ENCODE measurements at regions not wholly inside any gene's neighbourhood (a gene's known extent, or its start where the extent isn't known, plus 50 kb on each side); places are given as distances from the start of the nearest gene placed in this dataset.
"Not testable (repeated sequence)": the region's sequence is repeated elsewhere in the genome, so short reads cannot be mapped to it uniquely, and the experiment has no call there.

GRCh38 chr3:110697961-110698360 is 373.7 kb upstream of the NECTIN3 start:
- Mint-ChIP-seq H3K9me3 (peaks cover 13 to 29% of the 10 kb centered on the region in 2 experiments; a peak in 4 of 5 replicates), H3K4me1 (peaks cover 0 to 9% of the 10 kb centered on the region in 2 experiments; a peak in 2 of 4 replicates), H3K36me3 (ENCODE audit: insufficient read depth in 1 of 3, low read depth in 3 of 3) (peaks cover 3 to 38% (median 21%) of the 10 kb centered on the region in 3 experiments; a peak in 6 of 7 replicates), H3K27ac (no peak overlapping the region), H3K4me3 (no peak overlapping the region), H3K27me3 (ENCODE audit: low read depth) (no peaks in the 10 kb centered on the region)
- Histone ChIP-seq H3K79me2 (ENCODE audit: insufficient read depth, low read length) (no peaks in the 10 kb centered on the region), H2AK5ac (ENCODE audit: insufficient read length, low read length) (no peak overlapping the region), H3K23me2 (ENCODE audit: insufficient read length, low read depth, low read length, poor library complexity, severe bottlenecking) (no peaks in the 10 kb centered on the region), H3K14ac (ENCODE audit: insufficient read depth, low read length) (no peak overlapping the region), H4K91ac (ENCODE audit: insufficient read length, low read depth, low read length) (no peak overlapping the region), H3K79me1 (ENCODE audit: insufficient read depth, low read depth, low read length, poor library complexity, severe bottlenecking) (no peaks in the 10 kb centered on the region), H3K56ac (ENCODE audit: insufficient read length, low read depth, low read length) (no peak overlapping the region), H2BK15ac (ENCODE audit: low read depth, low read length) (no peak overlapping the region), H3K18ac (ENCODE audit: insufficient read length, low read depth, low read length) (no peak overlapping the region), H3K27me3 (ENCODE audit: insufficient read depth, low read length) (no peaks in the 10 kb centered on the region), H4K5ac (ENCODE audit: insufficient read length, low read depth, low read length) (no peak overlapping the region), H4K8ac (replicated peaks; ENCODE audit: insufficient read length, low read depth, low read length) (no peak overlapping the region), H2BK120ac (ENCODE audit: low read depth, low read length, poor library complexity, severe bottlenecking) (no peak overlapping the region), H3T11ph (ENCODE audit: low read length) (no peak overlapping the region), H2BK5ac (ENCODE audit: insufficient read length, low read length) (no peak overlapping the region), H3K4me1 (ENCODE audit: insufficient read depth, low read length) (no peaks in the 10 kb centered on the region), H4K20me1 (ENCODE audit: control insufficient read depth, insufficient read depth, insufficient read length) (no peaks in the 10 kb centered on the region), H2BK20ac (ENCODE audit: low read depth, low read length, poor library complexity, severe bottlenecking) (no peak overlapping the region), H3K27ac (ENCODE audit: insufficient read length, low read depth, low read length) (no peak overlapping the region), H2BK12ac (ENCODE audit: insufficient read length, low read depth, low read length) (no peak overlapping the region), H2AFZ (ENCODE audit: low read length) (no peak overlapping the region), H3K4me2 (ENCODE audit: insufficient read depth, insufficient read length, low read length) (no peak overlapping the region), H3K4ac (ENCODE audit: low read depth, low read length) (no peak overlapping the region), H3K23ac (ENCODE audit: insufficient read length, low read depth, low read length) (no peak overlapping the region), H3K9ac (ENCODE audit: extremely low read depth, insufficient read length, low read length) (no peak overlapping the region), H3K9me3 (ENCODE audit: control insufficient read depth, low read depth, low read length) (no peaks in the 10 kb centered on the region)
- no peak for DNase-seq
- no peak for TF ChIP-seq CTCF (conservative IDR thresholded peaks at IDR 0.05)
- WGBS (ENCODE audit: extremely low coverage, insufficient read length, low lambda C conversion rate) = no CpG with 5 or more reads among the region's 4 CpGs

DNA sequence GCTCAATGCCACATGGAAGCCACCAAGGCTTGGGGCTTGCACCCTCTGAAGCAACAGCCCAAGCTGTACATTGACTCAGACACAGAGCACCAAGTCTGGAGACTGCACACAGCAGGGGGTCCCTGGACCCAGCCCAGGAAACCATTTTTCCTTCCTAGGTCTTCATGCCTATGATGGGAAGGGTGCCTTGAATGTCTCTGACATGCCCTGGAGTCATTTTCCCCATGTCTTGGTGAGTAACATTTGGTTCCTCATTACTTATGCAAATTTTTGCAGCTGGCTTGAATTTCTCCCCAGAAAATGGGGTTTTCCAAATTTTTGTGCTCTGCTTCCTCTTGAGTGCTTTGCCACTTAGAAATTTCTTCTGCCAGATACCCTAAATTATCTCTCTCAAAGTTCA is 367.3 kb upstream of the NECTIN3 start:
- peaks cover 50 to 85% (median 51%) of the 10 kb centered on the region in 3 experiments for H3K36me3 Mint-ChIP-seq (ENCODE audit: insufficient read depth in 1 of 3, low read depth in 3 of 3)
- peaks cover 51 to 66% of the 10 kb centered on the region in 2 experiments for H3K9me3 Mint-ChIP-seq
- H4K5ac ChIP-seq (ENCODE audit: insufficient read length, low read depth, low read length); H3K23ac ChIP-seq (ENCODE audit: insufficient read length, low read depth, low read length); H3K27me3 Mint-ChIP-seq (ENCODE audit: low read depth); H3K23me2 ChIP-seq (ENCODE audit: insufficient read length, low read depth, low read length, poor library complexity, severe bottlenecking); H4K20me1 ChIP-seq (ENCODE audit: control insufficient read depth, insufficient read depth, insufficient read length); H4K8ac ChIP-seq (replicated peaks; ENCODE audit: insufficient read length, low read depth, low read length); H2BK120ac ChIP-seq (ENCODE audit: low read depth, low read length, poor library complexity, severe bottlenecking); H2BK12ac ChIP-seq (ENCODE audit: insufficient read length, low read depth, low read length); H3K79me1 ChIP-seq (ENCODE audit: insufficient read depth, low read depth, low read length, poor library complexity, severe bottlenecking); H3K14ac ChIP-seq (ENCODE audit: insufficient read depth, low read length); H2BK20ac ChIP-seq (ENCODE audit: low read depth, low read length, poor library complexity, severe bottlenecking); H3K27ac Mint-ChIP-seq; H3K9me3 ChIP-seq (ENCODE audit: control insufficient read depth, low read depth, low read length); H2AK5ac ChIP-seq (ENCODE audit: insufficient read length, low read length); H3K4ac ChIP-seq (ENCODE audit: low read depth, low read length); H2BK5ac ChIP-seq (ENCODE audit: insufficient read length, low read length); H3K27me3 ChIP-seq (ENCODE audit: insufficient read depth, low read length); H3K9ac ChIP-seq (ENCODE audit: extremely low read depth, insufficient read length, low read length); H3K27ac ChIP-seq (ENCODE audit: insufficient read length, low read depth, low read length); DNase-seq; H3K4me1 ChIP-seq (ENCODE audit: insufficient read depth, low read length); H3K4me1 Mint-ChIP-seq; H3K56ac ChIP-seq (ENCODE audit: insufficient read length, low read depth, low read length); H3T11ph ChIP-seq (ENCODE audit: low read length); H4K91ac ChIP-seq (ENCODE audit: insufficient read length, low read depth, low read length); H3K79me2 ChIP-seq (ENCODE audit: insufficient read depth, low read length); H3K4me3 Mint-ChIP-seq; H3K18ac ChIP-seq (ENCODE audit: insufficient read length, low read depth, low read length); H2BK15ac ChIP-seq (ENCODE audit: low read depth, low read length); H3K4me2 ChIP-seq (ENCODE audit: insufficient read depth, insufficient read length, low read length); H2AFZ ChIP-seq (ENCODE audit: low read length): not testable (repeated sequence)

Measured in H9 (cell line).